ENCODE measurements at regions not wholly inside any gene's neighbourhood (a gene's known extent, or its start where the extent isn't known, plus 50 kb on each side); places are given as distances from the start of the nearest gene placed in this dataset.

DNA sequence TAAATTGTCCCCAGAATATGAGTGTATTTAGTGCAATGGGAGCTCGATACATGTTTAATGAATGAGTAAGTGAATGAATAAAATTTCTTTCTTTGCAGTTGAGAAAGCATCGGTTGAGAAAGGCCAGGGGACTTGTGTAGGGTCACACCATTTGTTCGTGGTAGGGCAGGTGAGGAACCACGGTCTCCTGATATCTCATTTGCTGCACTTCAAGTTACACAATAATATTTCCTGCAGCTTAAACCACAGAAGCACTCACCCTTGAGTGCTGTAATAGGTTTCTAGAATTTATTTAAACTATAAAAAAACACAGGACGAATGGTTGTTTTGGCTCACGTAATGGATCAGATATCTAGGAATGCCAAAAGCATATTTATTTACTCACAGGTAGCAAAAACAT, 429.8 kb downstream of the SPATA31D1 start (continued):
- TF ChIP-seq, protein P1, sequence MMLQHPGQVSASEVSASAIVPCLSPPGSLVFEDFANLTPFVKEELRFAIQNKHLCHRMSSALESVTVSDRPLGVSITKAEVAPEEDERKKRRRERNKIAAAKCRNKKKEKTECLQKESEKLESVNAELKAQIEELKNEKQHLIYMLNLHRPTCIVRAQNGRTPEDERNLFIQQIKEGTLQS (IDR thresholded peaks at IDR 0.05): no peak
- TF ChIP-seq JUND (IDR thresholded peaks at IDR 0.05): no peak

DNA sequence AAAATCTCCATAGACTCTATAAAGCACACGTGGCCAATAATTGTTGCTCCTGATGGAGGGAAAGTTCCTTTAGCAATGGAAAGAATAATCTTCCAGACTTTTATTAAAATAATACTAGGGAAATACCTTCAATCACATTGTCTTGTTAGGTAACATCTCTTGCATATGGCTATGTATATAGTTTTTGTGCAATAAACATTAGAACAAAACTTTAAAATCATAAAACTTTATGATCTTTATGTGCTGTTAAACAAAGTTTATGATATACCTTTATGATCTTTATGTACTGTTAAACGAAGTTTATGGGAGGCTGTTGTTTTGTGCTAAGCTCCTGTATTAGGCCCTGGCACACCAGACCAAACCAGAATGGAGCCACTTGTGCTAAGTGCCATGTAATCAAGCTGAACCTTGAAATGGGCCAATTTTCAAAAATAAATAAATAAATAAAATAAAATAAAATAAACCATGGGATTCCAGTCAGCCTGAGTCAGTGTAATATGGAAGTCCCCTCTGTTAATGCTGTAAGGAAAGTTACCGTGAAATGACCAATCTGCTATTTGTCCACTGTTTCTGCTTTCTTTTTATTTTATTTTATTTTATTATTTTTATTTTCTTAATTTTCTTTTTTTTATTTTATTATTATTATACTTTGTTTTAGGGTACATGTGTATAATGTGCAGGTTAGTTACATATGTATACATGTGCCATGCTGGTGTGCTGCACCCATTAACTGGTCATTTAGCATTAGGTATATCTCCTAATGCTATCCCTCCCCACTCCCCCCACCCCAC, 431.3 kb downstream of the SPATA31D1 start:
- H3K9me2 ChIP-seq (ENCODE audit: insufficient read depth): no peaks in the 10 kb centered on the region
- no peaks in the 10 kb centered on the region for H4K20me1 ChIP-seq (ENCODE audit: insufficient read depth)
- no peaks in the 10 kb centered on the region for H3K36me3 ChIP-seq (ENCODE audit: control insufficient read depth in 1 of 2, insufficient read depth in 2 of 2, low read length in 2 of 2)
- no peaks in the 10 kb centered on the region for H3K79me2 ChIP-seq (ENCODE audit: insufficient read depth, low read length)
- no peak overlapping the region for H3K27ac ChIP-seq (ENCODE audit: low read depth, low read length)
- no peak overlapping the region for H2AFZ ChIP-seq (ENCODE audit: low read depth, low read length, poor library complexity, severe bottlenecking)
- H3K4me2 ChIP-seq (ENCODE audit: low read length): no peak overlapping the region
- intact Hi-C loops (cut with micrococcal nuclease): no loop called here
- BruUV-seq (replicated peaks): no TSS peak
- no peaks in the 10 kb centered on the region for H3K4me1 ChIP-seq (ENCODE audit: control insufficient read depth in 1 of 2, insufficient read depth in 2 of 2, low read length in 2 of 2)
- no peak for DNase-seq (ENCODE audit: low read depth, low spot score)
- no peak overlapping the region for H3K9ac ChIP-seq (ENCODE audit: low read length)
- RAD21 ChIA-PET (ENCODE audit: low non-redundant PET in 1 of 2, low total read pairs in 2 of 2, uncharacterized antibody in 2 of 2, unreplicated experiment in 2 of 2): no interaction called here
- no peak for ATAC-seq
- POLR2A ChIA-PET: no interaction called here
- no peaks in the 10 kb centered on the region; a peak in 1 of 4 replicates for H3K9me3 ChIP-seq (ENCODE audit: control insufficient read depth in 1 of 2, insufficient read depth in 1 of 2, low read depth in 1 of 2, low read length in 2 of 2)
- H3K4me3 ChIP-seq (replicated peaks in 1 of 2; ENCODE audit: low read depth in 1 of 2, low read length in 2 of 2): no peak overlapping the region
- TF ChIP-seq ZNF274 (IDR thresholded peaks at IDR 0.05; ENCODE audit: low read depth, low read length): no peak
- TF ChIP-seq EGR1 (IDR thresholded peaks at IDR 0.05; ENCODE audit: low read depth): no peak
- TF ChIP-seq EZH2 (IDR thresholded peaks at IDR 0.05): no peak
- no peak for TF ChIP-seq SP1 (IDR thresholded peaks at IDR 0.05; ENCODE audit: low read depth)
- no peak for TF ChIP-seq ELF1 (IDR thresholded peaks at IDR 0.05; ENCODE audit: borderline replicate concordance, low read depth)
- TF ChIP-seq SRF (IDR thresholded peaks at IDR 0.05; ENCODE audit: low read depth): no peak
- TF ChIP-seq, protein P1 (IDR thresholded peaks at IDR 0.05): no peak
- TF ChIP-seq, protein P2, sequence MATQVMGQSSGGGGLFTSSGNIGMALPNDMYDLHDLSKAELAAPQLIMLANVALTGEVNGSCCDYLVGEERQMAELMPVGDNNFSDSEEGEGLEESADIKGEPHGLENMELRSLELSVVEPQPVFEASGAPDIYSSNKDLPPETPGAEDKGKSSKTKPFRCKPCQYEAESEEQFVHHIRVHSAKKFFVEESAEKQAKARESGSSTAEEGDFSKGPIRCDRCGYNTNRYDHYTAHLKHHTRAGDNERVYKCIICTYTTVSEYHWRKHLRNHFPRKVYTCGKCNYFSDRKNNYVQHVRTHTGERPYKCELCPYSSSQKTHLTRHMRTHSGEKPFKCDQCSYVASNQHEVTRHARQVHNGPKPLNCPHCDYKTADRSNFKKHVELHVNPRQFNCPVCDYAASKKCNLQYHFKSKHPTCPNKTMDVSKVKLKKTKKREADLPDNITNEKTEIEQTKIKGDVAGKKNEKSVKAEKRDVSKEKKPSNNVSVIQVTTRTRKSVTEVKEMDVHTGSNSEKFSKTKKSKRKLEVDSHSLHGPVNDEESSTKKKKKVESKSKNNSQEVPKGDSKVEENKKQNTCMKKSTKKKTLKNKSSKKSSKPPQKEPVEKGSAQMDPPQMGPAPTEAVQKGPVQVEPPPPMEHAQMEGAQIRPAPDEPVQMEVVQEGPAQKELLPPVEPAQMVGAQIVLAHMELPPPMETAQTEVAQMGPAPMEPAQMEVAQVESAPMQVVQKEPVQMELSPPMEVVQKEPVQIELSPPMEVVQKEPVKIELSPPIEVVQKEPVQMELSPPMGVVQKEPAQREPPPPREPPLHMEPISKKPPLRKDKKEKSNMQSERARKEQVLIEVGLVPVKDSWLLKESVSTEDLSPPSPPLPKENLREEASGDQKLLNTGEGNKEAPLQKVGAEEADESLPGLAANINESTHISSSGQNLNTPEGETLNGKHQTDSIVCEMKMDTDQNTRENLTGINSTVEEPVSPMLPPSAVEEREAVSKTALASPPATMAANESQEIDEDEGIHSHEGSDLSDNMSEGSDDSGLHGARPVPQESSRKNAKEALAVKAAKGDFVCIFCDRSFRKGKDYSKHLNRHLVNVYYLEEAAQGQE (IDR thresholded peaks at IDR 0.05; ENCODE audit: low read depth): no peak
- TF ChIP-seq, protein P3, sequence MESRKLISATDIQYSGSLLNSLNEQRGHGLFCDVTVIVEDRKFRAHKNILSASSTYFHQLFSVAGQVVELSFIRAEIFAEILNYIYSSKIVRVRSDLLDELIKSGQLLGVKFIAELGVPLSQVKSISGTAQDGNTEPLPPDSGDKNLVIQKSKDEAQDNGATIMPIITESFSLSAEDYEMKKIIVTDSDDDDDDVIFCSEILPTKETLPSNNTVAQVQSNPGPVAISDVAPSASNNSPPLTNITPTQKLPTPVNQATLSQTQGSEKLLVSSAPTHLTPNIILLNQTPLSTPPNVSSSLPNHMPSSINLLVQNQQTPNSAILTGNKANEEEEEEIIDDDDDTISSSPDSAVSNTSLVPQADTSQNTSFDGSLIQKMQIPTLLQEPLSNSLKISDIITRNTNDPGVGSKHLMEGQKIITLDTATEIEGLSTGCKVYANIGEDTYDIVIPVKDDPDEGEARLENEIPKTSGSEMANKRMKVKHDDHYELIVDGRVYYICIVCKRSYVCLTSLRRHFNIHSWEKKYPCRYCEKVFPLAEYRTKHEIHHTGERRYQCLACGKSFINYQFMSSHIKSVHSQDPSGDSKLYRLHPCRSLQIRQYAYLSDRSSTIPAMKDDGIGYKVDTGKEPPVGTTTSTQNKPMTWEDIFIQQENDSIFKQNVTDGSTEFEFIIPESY (IDR thresholded peaks at IDR 0.05; ENCODE audit: extremely low read depth, insufficient replicate concordance, low read length): no peak
- TF ChIP-seq CEBPB (IDR thresholded peaks at IDR 0.05; ENCODE audit: low read depth): no peak
- no peak for TF ChIP-seq RAD21 (IDR thresholded peaks at IDR 0.05; ENCODE audit: low read depth)
- H3K27me3 ChIP-seq (ENCODE audit: insufficient read depth, low read length): no peaks in the 10 kb centered on the region
- CTCF ChIA-PET: no interaction called here
